ELR (cell line): ENCODE measurements at regions not wholly inside any gene's neighbourhood (a gene's known extent, or its start where the extent isn't known, plus 50 kb on each side); places are given as distances from the start of the nearest gene placed in this dataset.
"Not testable (repeated sequence)": the region's sequence is repeated elsewhere in the genome, so short reads cannot be mapped to it uniquely, and the experiment has no call there.

ENCODE experiments used
- DNase-seq: peaks from one replicate; pipeline ENCODE4 v3.0.0-alpha.2; 2015; ENCODE audit warnings: low read depth

- no peak for DNase-seq
Measured at GRCh38 chr13:63838366-63839110, 2422.9 kb upstream of the PCDH20 start.

- not testable (repeated sequence) for DNase-seq
Measured at GRCh38 chr13:63837701-63838100, 2422.1 kb upstream of the PCDH20 start.

GRCh38 chr13:63829609-63830008, 2414.0 kb upstream of the PCDH20 start:
- DNase-seq: not testable (repeated sequence)

- DNase-seq: not testable (repeated sequence)
Measured at GRCh38 chr13:63821785-63822184, 2406.1 kb upstream of the PCDH20 start.

DNA sequence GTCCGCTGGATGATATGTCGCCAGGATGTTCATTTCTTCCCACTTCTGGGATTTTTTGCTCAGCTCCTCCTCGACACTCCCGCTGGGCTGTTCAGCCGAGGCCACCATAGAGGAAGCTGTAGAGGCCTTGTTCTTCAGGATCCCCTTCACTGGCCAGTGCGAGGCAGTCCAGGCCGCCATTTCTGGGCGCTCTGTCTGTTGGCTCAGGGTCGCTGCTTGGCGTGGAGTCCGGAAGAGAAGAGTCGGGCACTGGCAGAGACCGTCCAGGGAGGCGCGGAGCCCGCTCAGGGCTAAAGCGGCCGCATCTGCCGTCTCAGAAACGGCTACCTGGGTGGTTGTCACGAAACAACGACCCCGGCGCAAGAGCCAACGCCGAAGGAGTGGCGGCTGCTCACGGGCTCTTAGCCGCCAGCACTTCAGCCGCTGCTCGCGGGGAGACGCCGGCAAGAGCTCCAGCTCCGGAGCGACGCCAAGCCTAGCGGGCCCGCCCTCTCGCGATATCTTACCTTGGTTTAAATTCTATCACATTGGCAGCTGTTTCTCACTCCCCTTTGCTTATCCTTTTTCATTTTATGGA, 2395.9 kb upstream of the PCDH20 start:
- not testable (repeated sequence) for DNase-seq

DNA sequence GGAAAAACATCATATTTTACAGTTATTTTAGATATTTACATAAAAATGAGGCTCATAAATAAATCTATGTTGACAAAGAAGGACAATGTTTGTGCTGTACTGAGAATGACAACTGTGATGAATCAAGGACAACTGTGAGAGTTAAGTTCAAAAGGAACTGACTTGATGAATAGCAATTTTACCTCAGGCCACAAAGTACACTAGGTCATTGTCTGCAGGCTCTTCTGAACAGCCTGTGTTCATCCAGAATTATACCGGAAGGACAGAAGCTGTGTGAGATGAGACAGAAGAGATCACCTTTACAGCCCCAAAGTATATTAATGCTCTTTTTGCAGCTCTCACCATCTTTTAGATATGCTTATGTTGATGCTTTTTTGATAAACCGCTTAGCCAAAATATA, 2375.5 kb upstream of the PCDH20 start:
- DNase-seq: not testable (repeated sequence)

- DNase-seq: no peak
Measured at GRCh38 chr13:63774133-63774532, 2358.5 kb upstream of the PCDH20 start.

DNA sequence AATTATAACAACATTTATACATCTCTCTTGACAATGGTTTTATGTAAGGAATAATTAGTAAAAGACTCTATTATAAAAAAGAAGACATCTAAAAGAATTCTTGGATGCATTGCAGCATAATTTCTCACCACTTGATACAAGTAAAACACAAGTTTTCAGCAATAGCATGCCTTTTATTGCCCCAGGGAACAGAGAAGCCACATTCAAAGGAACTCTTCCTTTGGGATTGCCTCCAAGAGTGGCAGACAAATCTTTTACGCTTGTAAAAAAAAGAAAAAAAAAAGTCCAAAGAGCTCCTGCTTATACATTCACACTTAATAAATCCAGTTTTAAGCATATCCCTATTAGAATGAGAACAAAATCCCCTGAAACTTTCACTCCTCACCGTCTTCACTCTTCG, 2357.8 kb upstream of the PCDH20 start:
- DNase-seq: no peak

GRCh38 chr13:63757683-63758082, 2342.0 kb upstream of the PCDH20 start:
- not testable (repeated sequence) for DNase-seq

DNA sequence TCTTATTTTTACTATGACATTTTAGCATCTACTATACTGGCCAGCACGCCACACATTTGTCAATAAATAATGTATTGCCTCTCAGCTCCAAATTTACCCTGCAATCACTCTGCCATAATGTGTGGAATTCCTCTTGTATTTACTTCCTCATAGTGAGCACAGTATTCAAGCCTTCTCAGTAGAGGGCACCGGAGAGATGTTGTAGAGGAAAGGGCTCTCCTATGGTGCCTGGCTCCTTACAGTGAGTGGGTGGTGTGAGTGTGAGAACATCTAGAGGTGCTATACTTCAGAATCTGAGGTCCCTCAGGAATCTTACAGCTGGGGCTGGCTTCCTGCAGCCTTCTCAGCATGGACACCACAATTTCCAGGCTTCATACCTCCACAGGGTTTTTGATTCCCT, 2334.2 kb upstream of the PCDH20 start:
- DNase-seq: not testable (repeated sequence)

GRCh38 chr13:63741814-63742101, 2326.1 kb upstream of the PCDH20 start:
- DNase-seq: not testable (repeated sequence)

GRCh38 chr13:63741029-63741813, 2325.6 kb upstream of the PCDH20 start:
- DNase-seq: no peak

DNA sequence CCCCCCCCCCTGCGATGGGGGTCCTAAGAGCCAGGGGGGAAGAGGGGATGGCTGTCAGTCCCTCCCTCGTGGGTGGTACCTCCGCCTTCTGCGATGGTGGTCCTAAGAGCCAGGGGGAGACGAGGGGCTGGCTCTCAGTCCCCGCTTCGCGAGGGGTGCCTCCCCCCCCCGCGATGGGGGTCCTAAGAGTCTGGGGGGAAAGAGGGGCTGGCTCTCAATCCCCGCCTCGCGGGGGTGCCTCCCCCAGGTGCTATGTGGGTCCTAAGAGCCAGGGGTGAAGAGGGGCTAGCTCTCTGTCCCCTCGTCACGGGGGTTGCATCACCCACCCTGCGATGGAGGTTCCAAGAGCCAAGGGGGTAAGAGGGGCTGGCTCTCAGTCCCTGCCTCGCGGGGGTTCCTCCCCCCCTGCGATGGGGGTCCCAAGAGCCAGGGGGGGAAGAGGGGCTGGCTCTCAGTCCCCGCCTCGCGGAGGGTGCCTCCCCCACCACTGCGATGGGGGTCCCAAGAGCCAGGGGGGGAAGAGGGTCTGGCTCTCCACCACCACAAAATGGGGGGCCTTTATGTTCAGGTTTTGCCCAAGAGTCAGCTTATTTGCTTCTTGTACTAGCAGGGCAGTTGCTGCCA, 2323.6 kb upstream of the PCDH20 start:
- not testable (repeated sequence) for DNase-seq

GRCh38 chr13:63737418-63737817, 2321.8 kb upstream of the PCDH20 start:
- DNase-seq: no peak

- no peak for DNase-seq
Measured at GRCh38 chr13:63731896-63732295, 2316.2 kb upstream of the PCDH20 start.

- DNase-seq: not testable (repeated sequence)
Measured at GRCh38 chr13:63712159-63712558, 2296.5 kb upstream of the PCDH20 start.

- DNase-seq: no peak
Measured at GRCh38 chr13:63706751-63707150, 2291.1 kb upstream of the PCDH20 start.

- no peak for DNase-seq
Measured at GRCh38 chr13:63704521-63704920, 2288.9 kb upstream of the PCDH20 start.

DNA sequence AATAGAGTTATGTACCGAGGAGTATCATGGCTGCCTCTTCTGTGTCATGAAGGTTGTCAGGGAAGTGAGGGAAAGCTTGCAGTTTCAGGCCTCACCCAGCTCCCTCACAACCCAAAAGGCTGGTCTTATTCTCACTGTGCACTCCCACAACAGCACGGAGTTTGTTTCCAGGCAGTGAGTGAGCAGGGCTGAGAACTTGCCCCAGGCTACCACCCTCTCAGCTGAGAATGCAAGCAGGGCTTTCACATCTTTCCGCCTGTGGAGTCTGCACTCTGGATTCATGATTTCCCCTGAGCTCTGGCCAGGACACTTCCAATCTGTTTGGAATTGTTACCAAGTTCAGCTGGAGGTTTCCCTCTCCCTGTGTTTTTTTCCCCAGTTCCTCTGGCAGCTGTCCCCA, 2284.7 kb upstream of the PCDH20 start:
- DNase-seq: no peak

DNA sequence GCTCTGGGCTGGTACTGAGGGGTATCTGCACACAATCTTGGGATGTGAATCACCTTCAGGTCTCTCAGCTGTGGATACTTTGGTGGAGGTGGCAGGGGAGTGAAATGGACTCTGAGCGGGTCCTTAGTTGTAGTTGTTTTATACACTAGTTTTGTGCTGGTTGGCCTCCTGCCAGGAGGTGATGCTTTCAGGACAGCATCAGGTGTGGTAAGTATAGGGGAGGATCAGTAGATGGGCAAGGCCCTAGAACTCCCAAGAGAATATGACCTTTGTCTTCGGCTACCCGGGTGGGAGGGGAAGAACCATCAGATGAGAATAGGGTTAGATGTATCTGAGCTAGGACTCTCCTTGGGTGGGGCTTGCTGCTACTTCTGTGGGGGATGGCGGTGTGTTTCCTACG, 2284.3 kb upstream of the PCDH20 start:
- DNase-seq: no peak

GRCh38 chr13:63696055-63696454, 2280.4 kb upstream of the PCDH20 start:
- DNase-seq: peak; percentile 50

GRCh38 chr13:63693696-63694095, 2278.0 kb upstream of the PCDH20 start:
- DNase-seq: no peak

GRCh38 chr13:63691474-63691873, 2275.8 kb upstream of the PCDH20 start:
- DNase-seq: no peak
